HEK293 (cell line): ENCODE measurements at regions not wholly inside any gene's neighbourhood (a gene's known extent, or its start where the extent isn't known, plus 50 kb on each side); places are given as distances from the start of the nearest gene placed in this dataset.

Experiments
- SP2 ChIP-seq: fragments of 450-650 bp; formaldehyde crosslinking; IDR thresholded peaks from 2 replicates; pipeline ENCODE4 v1.5.1; 2016; ENCODE audit warnings: missing biosample characterization, missing genetic modification characterization
- YY1 ChIP-seq: fragments of 450-650 bp; formaldehyde crosslinking; IDR thresholded peaks from 2 replicates; pipeline ENCODE4 v1.5.1; 2018; ENCODE audit warnings: missing biosample characterization, missing genetic modification characterization
- ZBTB17 ChIP-seq: fragments of 450-650 bp; formaldehyde crosslinking; IDR thresholded peaks from 2 replicates; pipeline ENCODE4 v1.5.1; 2016; ENCODE audit warnings: missing biosample characterization, missing genetic modification characterization
- ZBTB21 ChIP-seq: fragments of 450-650 bp; formaldehyde crosslinking; IDR thresholded peaks from 2 replicates; pipeline ENCODE4 v1.5.1; 2017; ENCODE audit warnings: missing biosample characterization, missing genetic modification characterization
- ZNF133 ChIP-seq: fragments of 450-650 bp; formaldehyde crosslinking; IDR thresholded peaks from 2 replicates; pipeline ENCODE4 v1.5.1; 2016; ENCODE audit warnings: missing biosample characterization, missing genetic modification characterization
- ZNF174 ChIP-seq: fragments of 450-650 bp; formaldehyde crosslinking; IDR thresholded peaks from 2 replicates; pipeline ENCODE4 v1.5.0; 2017; ENCODE audit warnings: missing biosample characterization, mild to moderate bottlenecking, missing genetic modification characterization
- ZNF223 ChIP-seq: fragments of 450-650 bp; formaldehyde crosslinking; IDR thresholded peaks from 2 replicates; pipeline ENCODE4 v1.5.1; 2016; ENCODE audit warnings: missing biosample characterization, missing genetic modification characterization
- ZNF302 ChIP-seq: fragments of 450-650 bp; formaldehyde crosslinking; IDR thresholded peaks from 2 replicates; pipeline ENCODE4 v1.5.1; 2016; ENCODE audit warnings: missing biosample characterization, missing genetic modification characterization, low read depth
- ZNF433 ChIP-seq: fragments of 450-650 bp; formaldehyde crosslinking; IDR thresholded peaks from 2 replicates; pipeline ENCODE4 v1.5.1; 2016; ENCODE audit warnings: missing biosample characterization, missing genetic modification characterization, low read depth
- ZNF571 ChIP-seq: fragments of 450-650 bp; formaldehyde crosslinking; IDR thresholded peaks from 2 replicates; pipeline ENCODE4 v1.5.0; 2017; ENCODE audit warnings: missing biosample characterization, missing genetic modification characterization
- ZNF596 ChIP-seq: fragments of 450-650 bp; IDR thresholded peaks from 2 replicates; pipeline ENCODE4 v1.5.0; 2018; ENCODE audit warnings: missing biosample characterization, mild to moderate bottlenecking, missing genetic modification characterization, moderate library complexity
- TF ChIP-seq, protein P1 (sequence below): fragments of 450-650 bp; formaldehyde crosslinking; IDR thresholded peaks from 2 replicates; pipeline ENCODE4 v1.5.1; 2016; ENCODE audit warnings: missing biosample characterization, missing genetic modification characterization
- TF ChIP-seq, protein P2 (sequence below): fragments of 450-650 bp; formaldehyde crosslinking; conservative IDR thresholded peaks from 2 replicates; pipeline ENCODE4 v1.5.1; 2016; ENCODE audit warnings: low read depth, missing biosample characterization, missing genetic modification characterization

DNA sequence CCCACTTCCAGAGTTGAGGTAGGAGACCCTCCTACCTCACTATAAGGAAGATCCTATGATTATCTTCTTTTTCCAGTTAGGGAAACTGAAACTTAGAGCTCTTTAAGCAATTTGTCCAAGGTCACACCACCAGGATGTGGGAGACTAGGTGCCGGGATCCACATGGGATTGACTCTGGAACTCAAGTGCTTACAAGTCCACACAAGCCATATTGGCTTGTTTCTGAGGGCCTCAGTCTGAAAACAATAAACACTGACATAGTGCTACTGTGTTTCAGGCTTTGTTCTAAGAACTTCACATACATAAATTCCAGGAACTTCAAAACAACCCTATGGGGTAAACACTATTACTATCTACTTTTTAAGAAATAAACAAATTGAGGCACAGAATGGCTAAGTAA, 481.3 kb downstream of the ZSWIM6 start:
- TF ChIP-seq ZNF302 (tag by site-specific recombination), result no peak
- no peak for TF ChIP-seq ZBTB21 (tag by site-specific recombination)
- no peak for TF ChIP-seq ZNF133 (tag by site-specific recombination)
- no peak for TF ChIP-seq ZBTB17
- TF ChIP-seq, protein P1, sequence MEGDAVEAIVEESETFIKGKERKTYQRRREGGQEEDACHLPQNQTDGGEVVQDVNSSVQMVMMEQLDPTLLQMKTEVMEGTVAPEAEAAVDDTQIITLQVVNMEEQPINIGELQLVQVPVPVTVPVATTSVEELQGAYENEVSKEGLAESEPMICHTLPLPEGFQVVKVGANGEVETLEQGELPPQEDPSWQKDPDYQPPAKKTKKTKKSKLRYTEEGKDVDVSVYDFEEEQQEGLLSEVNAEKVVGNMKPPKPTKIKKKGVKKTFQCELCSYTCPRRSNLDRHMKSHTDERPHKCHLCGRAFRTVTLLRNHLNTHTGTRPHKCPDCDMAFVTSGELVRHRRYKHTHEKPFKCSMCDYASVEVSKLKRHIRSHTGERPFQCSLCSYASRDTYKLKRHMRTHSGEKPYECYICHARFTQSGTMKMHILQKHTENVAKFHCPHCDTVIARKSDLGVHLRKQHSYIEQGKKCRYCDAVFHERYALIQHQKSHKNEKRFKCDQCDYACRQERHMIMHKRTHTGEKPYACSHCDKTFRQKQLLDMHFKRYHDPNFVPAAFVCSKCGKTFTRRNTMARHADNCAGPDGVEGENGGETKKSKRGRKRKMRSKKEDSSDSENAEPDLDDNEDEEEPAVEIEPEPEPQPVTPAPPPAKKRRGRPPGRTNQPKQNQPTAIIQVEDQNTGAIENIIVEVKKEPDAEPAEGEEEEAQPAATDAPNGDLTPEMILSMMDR (tag by site-specific recombination), result no peak
- TF ChIP-seq ZNF571, result no peak
- no peak for TF ChIP-seq ZNF433 (tag by site-specific recombination)
- TF ChIP-seq, protein P2, sequence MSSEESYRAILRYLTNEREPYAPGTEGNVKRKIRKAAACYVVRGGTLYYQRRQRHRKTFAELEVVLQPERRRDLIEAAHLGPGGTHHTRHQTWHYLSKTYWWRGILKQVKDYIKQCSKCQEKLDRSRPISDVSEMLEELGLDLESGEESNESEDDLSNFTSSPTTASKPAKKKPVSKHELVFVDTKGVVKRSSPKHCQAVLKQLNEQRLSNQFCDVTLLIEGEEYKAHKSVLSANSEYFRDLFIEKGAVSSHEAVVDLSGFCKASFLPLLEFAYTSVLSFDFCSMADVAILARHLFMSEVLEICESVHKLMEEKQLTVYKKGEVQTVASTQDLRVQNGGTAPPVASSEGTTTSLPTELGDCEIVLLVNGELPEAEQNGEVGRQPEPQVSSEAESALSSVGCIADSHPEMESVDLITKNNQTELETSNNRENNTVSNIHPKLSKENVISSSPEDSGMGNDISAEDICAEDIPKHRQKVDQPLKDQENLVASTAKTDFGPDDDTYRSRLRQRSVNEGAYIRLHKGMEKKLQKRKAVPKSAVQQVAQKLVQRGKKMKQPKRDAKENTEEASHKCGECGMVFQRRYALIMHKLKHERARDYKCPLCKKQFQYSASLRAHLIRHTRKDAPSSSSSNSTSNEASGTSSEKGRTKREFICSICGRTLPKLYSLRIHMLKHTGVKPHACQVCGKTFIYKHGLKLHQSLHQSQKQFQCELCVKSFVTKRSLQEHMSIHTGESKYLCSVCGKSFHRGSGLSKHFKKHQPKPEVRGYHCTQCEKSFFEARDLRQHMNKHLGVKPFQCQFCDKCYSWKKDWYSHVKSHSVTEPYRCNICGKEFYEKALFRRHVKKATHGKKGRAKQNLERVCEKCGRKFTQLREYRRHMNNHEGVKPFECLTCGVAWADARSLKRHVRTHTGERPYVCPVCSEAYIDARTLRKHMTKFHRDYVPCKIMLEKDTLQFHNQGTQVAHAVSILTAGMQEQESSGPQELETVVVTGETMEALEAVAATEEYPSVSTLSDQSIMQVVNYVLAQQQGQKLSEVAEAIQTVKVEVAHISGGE (tag by site-specific recombination), result no peak
- no peak for TF ChIP-seq SP2 (tag by site-specific recombination)
- TF ChIP-seq ZNF174, result no peak
- no peak for TF ChIP-seq ZNF596 (tag by site-specific recombination)
- no peak for TF ChIP-seq YY1
- no peak for TF ChIP-seq ZNF223 (tag by site-specific recombination)
